ENCODE measurements at regions not wholly inside any gene's neighbourhood (a gene's known extent, or its start where the extent isn't known, plus 50 kb on each side); places are given as distances from the start of the nearest gene placed in this dataset.

DNA sequence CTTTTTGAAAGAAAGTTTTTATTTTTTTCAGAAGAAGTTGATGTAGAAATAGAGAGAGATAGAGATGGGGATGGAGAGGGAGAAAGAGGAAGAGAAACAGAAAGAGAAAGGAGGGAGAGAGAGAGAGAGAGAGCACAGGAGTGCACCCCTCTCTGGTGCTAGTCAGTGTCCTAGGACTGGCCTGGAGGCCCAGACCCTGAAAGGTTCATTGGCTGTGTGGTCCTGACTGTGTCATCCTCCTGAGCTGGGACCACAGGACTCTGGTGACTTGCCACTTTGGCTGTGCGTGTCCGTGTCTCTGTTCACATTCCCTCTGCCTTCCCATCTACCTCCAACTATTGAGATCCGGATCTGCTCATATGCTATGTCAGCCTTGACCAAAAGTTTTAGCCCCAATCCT is 62.1 kb upstream of the SHH start:
- FAIRE-seq, result no peak

DNA sequence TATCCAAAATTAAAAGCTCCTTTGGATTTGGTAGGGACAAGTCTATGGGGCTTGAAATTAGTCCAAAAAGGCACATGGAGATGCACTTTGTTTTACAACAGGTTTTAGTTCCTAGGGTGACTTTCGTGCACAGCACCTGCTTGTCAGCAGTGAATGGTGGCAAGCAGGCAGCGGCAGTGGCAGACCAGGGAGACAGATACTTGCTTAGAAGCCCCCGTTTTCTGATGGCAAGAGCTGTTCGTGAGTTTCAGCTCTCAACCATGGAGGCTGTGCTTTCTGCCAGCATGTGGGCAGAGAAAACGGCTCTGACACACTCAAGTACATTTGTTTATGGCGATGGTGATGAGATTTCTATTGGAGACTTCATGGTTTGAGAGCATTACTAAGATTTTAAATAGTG is 61.7 kb upstream of the SHH start:
- FAIRE-seq, result no peak

GRCh38 chr7:155872678-155873369 is 60.6 kb upstream of the SHH start:
- FAIRE-seq, result no peak

GRCh38 chr7:155871211-155871610 is 58.9 kb upstream of the SHH start:
- no peak for FAIRE-seq

- no peak for FAIRE-seq
Observed at GRCh38 chr7:155870334-155871180, 58.3 kb upstream of the SHH start.

- FAIRE-seq, result no peak
Observed at GRCh38 chr7:155869784-155870076, 57.5 kb upstream of the SHH start.

DNA sequence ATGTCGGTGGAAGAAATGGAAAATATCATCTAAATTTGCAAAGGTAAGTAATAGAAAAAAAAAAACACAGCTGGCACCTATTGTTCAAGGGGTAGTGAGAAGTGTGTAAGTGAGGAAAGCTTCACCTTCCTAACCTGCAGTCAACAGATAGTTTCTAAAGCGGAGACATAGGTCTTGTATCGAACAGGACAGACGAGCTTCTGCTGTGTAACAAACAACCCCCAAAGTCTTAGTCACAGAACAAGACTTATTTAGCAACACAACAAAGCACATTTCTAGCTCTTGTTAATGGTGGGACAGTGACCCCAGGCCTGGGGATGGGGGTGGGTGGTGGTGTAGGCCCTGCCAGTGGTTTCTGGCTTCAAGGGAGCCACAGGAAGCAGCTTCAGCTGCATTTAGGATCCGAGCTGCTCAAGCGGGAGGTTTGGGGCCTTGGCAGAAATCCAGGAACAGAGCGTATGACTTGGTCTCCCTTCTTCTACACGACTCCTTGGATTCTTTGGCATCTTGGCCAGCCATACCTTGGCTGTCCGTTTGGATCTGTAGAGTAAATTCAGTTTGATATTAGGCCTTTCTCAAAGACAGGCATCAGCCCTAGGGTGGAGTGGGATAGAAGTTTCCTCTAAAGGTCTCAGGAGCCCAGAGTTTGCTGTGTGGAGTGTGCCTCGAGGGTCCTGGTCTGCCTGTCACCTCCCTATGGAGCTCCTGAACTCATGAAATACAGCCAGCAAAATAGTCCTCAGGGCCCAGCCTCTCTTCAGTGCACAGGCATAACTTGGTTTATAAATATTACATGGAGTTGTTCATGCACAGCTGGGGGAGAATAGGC is 56.9 kb upstream of the SHH start:
- no peak for FAIRE-seq

GRCh38 chr7:155867734-155868400 is 55.6 kb upstream of the SHH start:
- no peak for FAIRE-seq

DNA sequence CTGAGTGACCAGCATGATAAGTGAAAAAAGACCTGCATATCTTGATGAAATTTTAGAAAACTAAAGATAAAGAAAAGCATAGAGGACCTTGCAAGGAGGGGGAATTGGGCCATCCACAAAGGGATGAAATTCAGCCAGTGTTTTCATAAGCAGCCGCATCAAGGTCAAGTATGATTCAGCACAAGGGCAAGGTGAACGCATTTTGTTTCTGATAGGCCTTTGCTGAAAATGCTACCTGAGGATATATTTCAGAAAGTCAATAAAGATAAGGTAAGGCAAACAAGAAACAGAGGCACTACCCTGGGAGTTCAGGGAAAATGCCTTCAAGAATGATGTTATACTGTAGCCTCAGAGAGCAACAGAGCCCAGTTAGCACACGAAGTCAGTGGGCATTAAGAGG is 55.0 kb upstream of the SHH start:
- FAIRE-seq, result no peak

- FAIRE-seq, result no peak
Observed at GRCh38 chr7:155865830-155866525, 53.7 kb upstream of the SHH start.

DNA sequence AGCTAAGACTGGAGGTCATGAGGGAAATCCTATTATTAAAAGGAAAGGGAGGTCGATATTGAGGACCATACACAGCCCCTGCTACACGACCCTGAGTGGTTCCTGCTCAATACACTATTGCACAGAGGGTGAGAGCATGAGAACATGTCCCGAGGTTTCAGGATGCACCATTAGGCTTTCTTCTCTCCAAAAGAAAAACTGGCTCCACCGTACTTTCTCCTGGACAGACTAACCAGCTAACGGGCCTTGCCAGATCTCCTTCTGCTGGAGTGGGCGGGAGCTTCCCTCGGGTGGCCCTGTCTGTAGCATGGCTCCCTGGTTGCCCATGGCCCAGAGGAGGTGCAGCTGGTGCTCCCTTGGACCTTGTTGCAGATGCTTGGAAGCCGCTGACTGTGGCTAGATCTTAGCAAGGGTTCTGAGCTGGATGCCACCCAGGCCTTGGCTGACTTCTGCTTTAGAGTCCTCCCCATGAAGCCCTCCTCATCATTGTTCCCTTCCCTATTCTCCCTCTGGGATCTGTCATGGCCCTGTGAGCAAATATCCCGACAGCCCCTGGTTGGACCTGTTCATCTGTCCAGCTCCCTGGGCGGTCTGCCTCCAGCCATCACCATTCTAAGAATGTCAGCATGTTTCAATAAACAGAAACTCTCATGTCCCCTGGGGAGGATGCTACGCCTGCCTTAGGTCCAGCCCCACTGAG is 52.9 kb upstream of the SHH start:
- FAIRE-seq, result no peak

- no peak for FAIRE-seq
Observed at GRCh38 chr7:155864271-155864985, 52.2 kb upstream of the SHH start.

DNA sequence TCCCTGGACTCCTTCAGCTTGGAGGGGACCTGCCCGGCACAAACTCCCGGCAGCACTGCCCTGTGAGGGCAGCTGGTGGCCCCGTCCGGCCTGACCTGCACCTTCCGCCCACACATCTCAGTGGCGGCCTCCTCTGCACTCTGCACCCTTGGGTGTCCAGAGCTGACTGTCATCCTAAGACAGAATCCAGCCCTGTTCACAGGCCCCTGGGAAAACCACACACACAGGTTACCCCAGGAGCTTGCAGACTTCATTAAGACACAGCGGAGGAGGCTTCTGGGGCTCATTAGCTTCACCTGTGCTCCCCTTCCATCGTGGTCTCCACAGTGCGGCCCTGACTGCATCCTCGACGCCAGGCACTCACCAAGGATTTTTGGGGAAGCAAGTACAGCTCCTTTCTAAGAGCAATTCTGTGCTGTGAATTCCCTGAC is 51.5 kb upstream of the SHH start:
- no peak for FAIRE-seq

DNA sequence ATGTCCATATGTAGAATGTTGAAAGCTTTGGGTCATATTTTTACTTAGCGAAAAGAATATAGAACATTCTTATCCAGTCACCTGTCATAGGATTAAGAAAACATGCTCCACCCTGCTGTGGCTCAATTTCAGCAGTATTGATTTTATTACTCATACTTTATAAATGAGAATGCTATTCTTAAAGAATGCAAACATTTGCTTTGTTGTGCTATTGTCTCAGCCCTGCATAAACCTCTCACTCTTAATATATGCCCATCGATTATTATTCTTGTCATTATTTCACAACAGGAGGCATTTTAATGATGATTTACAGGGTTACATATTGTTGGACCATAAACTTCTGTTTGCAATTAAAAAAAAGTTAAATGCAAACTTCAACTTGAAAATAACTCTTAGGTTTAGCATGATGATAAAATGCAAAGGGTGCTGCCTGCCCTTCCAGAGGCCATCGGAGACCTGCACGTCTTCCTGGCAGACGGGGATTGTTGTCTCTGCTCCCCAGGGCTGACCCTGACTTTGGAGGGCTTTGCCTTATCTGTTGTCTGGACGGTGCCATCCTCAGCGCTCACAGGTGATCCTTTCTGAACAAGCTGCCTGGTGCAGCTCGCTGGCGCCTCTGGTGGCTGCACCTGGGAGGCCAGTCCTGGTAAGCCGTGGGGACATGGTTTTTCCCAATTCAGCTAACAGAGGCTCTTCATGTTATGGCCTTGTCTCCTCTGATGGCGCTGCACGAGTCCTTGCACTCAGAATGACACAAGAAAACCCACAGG is 50.0 kb upstream of the SHH start:
- no peak for FAIRE-seq
